ENCODE measurements at regions not wholly inside any gene's neighbourhood (a gene's known extent, or its start where the extent isn't known, plus 50 kb on each side); places are given as distances from the start of the nearest gene placed in this dataset.

- H3K4me3 Mint-ChIP-seq, result no peak overlapping the region
- H3K4me3 ChIP-seq (ENCODE audit: low read length), result no peak overlapping the region
- H3K36me3 Mint-ChIP-seq (ENCODE audit: low read depth), result no peaks in the 10 kb centered on the region
- no peaks in the 10 kb centered on the region for H3K9me3 Mint-ChIP-seq
- intact Hi-C loops (cut with DNase I, micrococcal nuclease), result no loop called here
- ChIA-PET POLR2A (no interaction called here), CTCF (no interaction called here)
- ATAC-seq (ENCODE audit: poor library complexity), result no peak
- no peaks in the 10 kb centered on the region for H3K4me1 Mint-ChIP-seq (ENCODE audit: low read depth)
- no peaks in the 10 kb centered on the region for H3K4me1 ChIP-seq (ENCODE audit: insufficient read depth, low read length)
- peaks cover 37% of the 10 kb centered on the region for H3K27me3 Mint-ChIP-seq
- H3K27me3 ChIP-seq (ENCODE audit: control insufficient read depth in 1 of 2, insufficient read depth in 2 of 2, low read length in 2 of 2), result peaks cover 4 to 6% of the 10 kb centered on the region in 2 experiments
- DNase-seq, result no peak
- peaks cover 0 to 4% of the 10 kb centered on the region in 2 experiments for H3K9me3 ChIP-seq (ENCODE audit: control insufficient read depth in 1 of 2, insufficient read depth in 1 of 2, low read length in 2 of 2)
- H3K27ac ChIP-seq (ENCODE audit: low read depth in 1 of 2, low read length in 2 of 2), result no peak overlapping the region
- no peaks in the 10 kb centered on the region for H3K36me3 ChIP-seq (ENCODE audit: insufficient read depth, low read length)
- no peak overlapping the region for H3K27ac Mint-ChIP-seq
- no peak for TF ChIP-seq CTCF (IDR thresholded peaks at IDR 0.05)
Measured at GRCh38 chr9:90447773-90448172, 194.9 kb downstream of the DIRAS2 start.

- Mint-ChIP-seq H3K36me3 (ENCODE audit: low read depth) (no peaks in the 10 kb centered on the region), H3K27me3 (peaks cover 37% of the 10 kb centered on the region), H3K4me1 (ENCODE audit: low read depth) (no peaks in the 10 kb centered on the region), H3K27ac (no peak overlapping the region), H3K9me3 (no peaks in the 10 kb centered on the region), H3K4me3 (no peak overlapping the region)
- Histone ChIP-seq H3K27me3 (ENCODE audit: control insufficient read depth in 1 of 2, insufficient read depth in 2 of 2, low read length in 2 of 2) (no peaks in the 10 kb centered on the region), H3K36me3 (ENCODE audit: insufficient read depth, low read length) (no peaks in the 10 kb centered on the region), H3K4me1 (ENCODE audit: insufficient read depth, low read length) (no peaks in the 10 kb centered on the region), H3K9me3 (ENCODE audit: control insufficient read depth in 1 of 2, insufficient read depth in 1 of 2, low read length in 2 of 2) (peaks cover 0 to 9% of the 10 kb centered on the region in 2 experiments), H3K4me3 (ENCODE audit: low read length) (no peak overlapping the region), H3K27ac (ENCODE audit: low read depth in 1 of 2, low read length in 2 of 2) (no peak overlapping the region)
- ChIA-PET POLR2A (no interaction called here), CTCF (no interaction called here)
- no peak for DNase-seq
- TF ChIP-seq CTCF (IDR thresholded peaks at IDR 0.05), result no peak
- intact Hi-C loops (cut with DNase I, micrococcal nuclease), result no loop called here
- ATAC-seq (ENCODE audit: poor library complexity), result no peak
Measured at GRCh38 chr9:90449213-90449925, 193.3 kb downstream of the DIRAS2 start.

GRCh38 chr9:90451804-90452203 is 190.8 kb downstream of the DIRAS2 start:
- Histone ChIP-seq H3K4me3 (ENCODE audit: low read length) (no peak overlapping the region), H3K27me3 (ENCODE audit: control insufficient read depth in 1 of 2, insufficient read depth in 2 of 2, low read length in 2 of 2) (no peaks in the 10 kb centered on the region), H3K4me1 (ENCODE audit: insufficient read depth, low read length) (no peaks in the 10 kb centered on the region), H3K9me3 (ENCODE audit: control insufficient read depth in 1 of 2, insufficient read depth in 1 of 2, low read length in 2 of 2) (peaks cover 0 to 9% of the 10 kb centered on the region in 2 experiments), H3K27ac (ENCODE audit: low read depth in 1 of 2, low read length in 2 of 2) (no peak overlapping the region), H3K36me3 (ENCODE audit: insufficient read depth, low read length) (no peaks in the 10 kb centered on the region)
- TF ChIP-seq CTCF (IDR thresholded peaks at IDR 0.05), result no peak
- Mint-ChIP-seq H3K27me3 (peaks cover 28% of the 10 kb centered on the region), H3K4me3 (no peak overlapping the region), H3K9me3 (no peaks in the 10 kb centered on the region), H3K4me1 (ENCODE audit: low read depth) (no peaks in the 10 kb centered on the region), H3K27ac (no peak overlapping the region), H3K36me3 (ENCODE audit: low read depth) (no peaks in the 10 kb centered on the region)
- DNase-seq (no peak), ATAC-seq (ENCODE audit: poor library complexity) (no peak)
- intact Hi-C loops (cut with DNase I, micrococcal nuclease), result no loop called here
- POLR2A ChIA-PET, result no interaction called here
- CTCF ChIA-PET, result no interaction called here

Measured in CD4-positive, alpha-beta T cell (primary cell).